WI38 (cell line): ENCODE measurements at regions not wholly inside any gene's neighbourhood (a gene's known extent, or its start where the extent isn't known, plus 50 kb on each side); places are given as distances from the start of the nearest gene placed in this dataset.

Source experiments
- H3K4me3 ChIP-seq: 2 replicates; pipeline ENCODE4 v1.5.1; 2011; ENCODE audit warnings: low read depth, mild to moderate bottlenecking, control low read depth, low read length
- TF ChIP-seq, protein P1 (sequence below): IDR thresholded peaks from 2 replicates; pipeline ENCODE4 v1.5.1; 2012; ENCODE audit warnings: low read depth, mild to moderate bottlenecking, control low read depth, low read length

DNA sequence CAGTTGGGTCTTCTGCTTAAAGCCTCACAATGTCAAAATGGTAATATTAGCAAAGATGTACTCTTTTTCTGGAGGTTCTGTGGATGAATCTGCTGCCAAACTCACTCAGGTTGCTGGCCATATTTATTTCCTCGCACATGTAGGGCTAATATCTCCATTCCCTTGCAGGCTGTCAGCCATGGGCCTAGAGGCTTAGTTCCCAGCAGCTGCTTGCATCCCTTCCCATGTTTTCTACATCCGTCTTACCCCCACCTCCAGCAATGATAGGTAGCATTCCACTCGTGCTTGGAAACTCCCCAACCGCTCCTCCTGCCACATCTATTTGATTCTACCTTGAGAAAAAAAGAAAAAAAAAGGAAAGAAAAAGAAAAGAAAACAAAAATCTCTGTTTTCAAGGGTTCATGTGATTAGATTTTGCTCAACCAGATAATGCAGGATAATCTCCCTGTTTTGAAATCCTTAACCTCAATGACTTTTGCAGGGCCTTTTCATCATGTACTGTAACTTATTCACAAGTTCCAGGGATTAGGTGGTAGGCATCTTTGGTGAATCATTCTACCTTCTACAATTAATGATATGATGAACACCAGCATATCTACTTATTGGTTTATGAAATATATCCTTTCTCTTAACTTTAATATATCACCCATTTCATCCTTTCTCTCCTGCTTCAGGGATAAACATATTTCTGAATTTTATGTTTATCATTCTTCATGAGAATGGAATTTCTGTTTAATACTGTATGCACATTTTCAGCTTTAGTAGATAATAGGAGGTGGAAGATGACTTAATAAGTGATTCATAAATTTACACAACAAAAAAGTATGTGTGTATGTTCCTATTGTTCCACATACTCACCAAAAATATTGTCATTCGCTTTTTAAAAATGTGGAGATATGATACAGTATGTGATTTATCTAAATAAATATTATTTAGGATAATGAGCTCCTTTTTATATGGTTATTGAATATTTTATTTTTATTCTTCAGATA lies 931.9 kb downstream of the SLITRK5 start:
- TF ChIP-seq, protein P1, sequence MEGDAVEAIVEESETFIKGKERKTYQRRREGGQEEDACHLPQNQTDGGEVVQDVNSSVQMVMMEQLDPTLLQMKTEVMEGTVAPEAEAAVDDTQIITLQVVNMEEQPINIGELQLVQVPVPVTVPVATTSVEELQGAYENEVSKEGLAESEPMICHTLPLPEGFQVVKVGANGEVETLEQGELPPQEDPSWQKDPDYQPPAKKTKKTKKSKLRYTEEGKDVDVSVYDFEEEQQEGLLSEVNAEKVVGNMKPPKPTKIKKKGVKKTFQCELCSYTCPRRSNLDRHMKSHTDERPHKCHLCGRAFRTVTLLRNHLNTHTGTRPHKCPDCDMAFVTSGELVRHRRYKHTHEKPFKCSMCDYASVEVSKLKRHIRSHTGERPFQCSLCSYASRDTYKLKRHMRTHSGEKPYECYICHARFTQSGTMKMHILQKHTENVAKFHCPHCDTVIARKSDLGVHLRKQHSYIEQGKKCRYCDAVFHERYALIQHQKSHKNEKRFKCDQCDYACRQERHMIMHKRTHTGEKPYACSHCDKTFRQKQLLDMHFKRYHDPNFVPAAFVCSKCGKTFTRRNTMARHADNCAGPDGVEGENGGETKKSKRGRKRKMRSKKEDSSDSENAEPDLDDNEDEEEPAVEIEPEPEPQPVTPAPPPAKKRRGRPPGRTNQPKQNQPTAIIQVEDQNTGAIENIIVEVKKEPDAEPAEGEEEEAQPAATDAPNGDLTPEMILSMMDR = no peak
- H3K4me3 ChIP-seq = no peak overlapping the region

DNA sequence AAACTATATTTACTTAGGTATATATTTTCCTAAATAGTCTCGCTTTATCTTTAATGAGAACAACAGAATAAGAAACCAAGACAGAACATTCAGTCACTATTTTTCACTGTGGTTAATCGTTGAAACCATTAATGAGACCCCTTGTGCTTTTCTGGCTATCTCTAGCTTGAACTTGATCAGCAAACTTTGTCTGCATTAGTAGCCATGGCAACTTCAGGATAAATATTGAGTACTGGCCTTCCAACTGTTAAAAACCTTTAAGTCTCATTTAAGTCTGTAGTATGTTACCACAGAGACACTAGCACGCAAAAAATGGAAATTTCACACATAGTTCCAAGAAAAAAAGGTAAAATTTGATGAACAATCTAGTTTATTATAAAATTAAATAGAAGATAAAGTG lies 946.0 kb downstream of the SLITRK5 start:
- TF ChIP-seq, protein P1 = no peak

DNA sequence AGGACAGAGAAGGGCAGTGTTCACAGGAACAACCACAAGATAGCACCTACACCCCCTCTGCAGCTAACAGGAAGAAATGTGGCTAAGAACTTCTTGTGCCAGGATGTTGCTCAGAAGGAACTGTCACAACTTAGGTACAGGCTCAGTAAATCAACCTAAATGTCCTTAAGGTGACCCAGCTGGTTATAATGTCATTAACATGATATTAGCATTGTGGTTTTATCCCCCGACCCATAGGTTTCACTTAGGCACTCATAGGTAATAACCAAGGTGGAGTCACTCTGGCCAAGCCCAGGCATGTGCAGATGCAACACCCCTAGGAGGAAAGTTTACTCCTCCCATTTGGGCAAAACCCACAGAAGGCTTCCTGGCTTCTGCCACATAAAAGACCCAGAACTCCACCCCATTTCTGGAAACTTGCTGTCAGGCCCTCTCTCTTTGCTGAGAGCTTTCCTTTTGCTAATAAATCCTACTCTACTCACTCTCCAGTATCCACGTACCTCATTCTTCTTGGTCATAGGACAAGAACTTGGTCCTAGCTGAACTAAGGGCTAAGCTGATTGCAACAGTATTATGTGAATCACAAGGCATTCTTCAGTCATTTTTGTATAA lies 951.3 kb downstream of the SLITRK5 start:
- TF ChIP-seq, protein P1 = no peak
- no peak overlapping the region for H3K4me3 ChIP-seq

More for the DNA sequence above, 946.0 kb downstream of the SLITRK5 start:
- H3K4me3 ChIP-seq = no peak overlapping the region

DNA sequence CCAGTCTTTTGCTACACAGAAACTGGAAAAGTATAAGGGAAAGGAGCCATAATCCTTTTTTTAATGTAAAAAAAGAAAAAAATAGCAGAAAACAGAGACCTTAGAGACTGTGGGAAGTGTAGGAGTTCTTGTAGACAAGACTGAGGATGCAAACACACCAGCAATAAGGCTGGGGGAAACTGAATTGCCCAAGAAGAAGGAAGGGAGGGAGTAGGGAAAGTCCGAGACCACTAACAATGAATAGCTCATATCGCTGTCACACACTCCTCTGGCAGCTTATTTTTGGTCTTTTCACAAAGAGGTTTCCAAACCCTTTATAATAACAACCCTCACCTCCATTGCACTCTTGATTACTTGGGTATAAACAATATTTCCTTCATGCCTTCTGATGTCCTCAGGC lies 952.0 kb downstream of the SLITRK5 start:
- TF ChIP-seq, protein P1 = no peak
- no peak overlapping the region for H3K4me3 ChIP-seq

DNA sequence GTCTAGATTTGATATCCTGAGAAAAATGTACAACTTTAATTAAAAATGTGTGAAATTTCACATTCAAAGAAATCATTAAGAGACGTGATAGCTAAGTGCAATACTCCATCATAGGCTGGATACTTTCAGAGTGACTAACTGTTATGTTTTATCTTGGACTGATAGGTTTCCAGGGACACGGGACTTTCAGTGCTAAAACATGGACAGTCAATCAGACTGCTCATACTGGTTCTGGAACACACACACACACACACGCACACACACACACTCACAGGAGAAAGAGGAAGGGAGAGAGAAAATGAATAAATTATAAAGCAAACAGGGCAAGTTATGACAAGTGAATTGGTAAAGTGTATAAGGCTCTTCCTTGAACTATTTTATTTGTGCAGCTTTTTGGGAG lies 955.9 kb downstream of the SLITRK5 start:
- TF ChIP-seq, protein P1 = no peak
- no peak overlapping the region for H3K4me3 ChIP-seq

DNA sequence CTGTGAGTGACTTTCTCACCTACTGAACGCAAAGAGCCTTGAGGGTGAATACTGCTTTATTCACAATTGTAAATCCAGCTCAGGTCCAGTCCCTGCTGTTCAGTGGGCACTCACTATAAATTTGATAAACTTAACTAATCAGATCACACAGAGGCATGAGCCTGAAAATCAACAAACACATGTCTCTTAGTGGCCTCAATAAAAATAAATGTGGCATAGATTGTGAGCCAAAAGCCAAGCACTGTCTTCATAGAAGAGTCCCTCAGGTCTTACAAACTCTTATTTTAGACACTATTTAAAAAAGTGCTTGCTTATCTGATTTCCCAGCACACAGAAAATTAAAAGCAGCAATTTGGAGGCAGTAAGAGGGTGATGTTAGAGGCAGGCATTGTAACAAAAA lies 957.7 kb downstream of the SLITRK5 start:
- no peak overlapping the region for H3K4me3 ChIP-seq
- TF ChIP-seq, protein P1 = no peak

DNA sequence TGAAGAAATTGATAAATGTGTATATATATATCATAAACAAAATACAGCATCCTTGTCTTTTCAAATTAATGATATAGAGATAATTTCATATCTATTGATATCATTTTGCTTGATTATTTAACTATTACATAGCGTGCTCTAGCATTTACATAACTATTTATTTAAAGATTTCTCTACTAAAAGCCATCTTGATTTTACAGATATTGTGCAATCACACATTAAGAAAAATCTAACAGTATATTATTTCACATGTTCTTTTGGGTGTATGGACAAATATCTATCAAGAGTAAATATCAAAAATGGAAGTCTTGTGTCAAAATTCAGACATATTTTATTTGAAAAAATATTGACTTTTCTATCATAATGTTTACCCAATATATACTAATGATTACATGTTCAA lies 966.8 kb downstream of the SLITRK5 start:
- TF ChIP-seq, protein P1 = no peak
- H3K4me3 ChIP-seq = no peak overlapping the region
